Sigmoid colon (tissue), 6 donors: ENCODE measurements at regions not wholly inside any gene's neighbourhood (a gene's known extent, or its start where the extent isn't known, plus 50 kb on each side); places are given as distances from the start of the nearest gene placed in this dataset.

ENCODE experiments used
- DNase-seq: peaks from one replicate; pipeline ENCODE4 v3.0.0-alpha.2; 2019
- H3K27ac ChIP-seq, 4 donors: fragments of 200-600 bp; sonication (generic); one replicate each; pipeline ENCODE4 v1.5.1; 2016 to 2019; ENCODE audit warnings: mild to moderate bottlenecking in 1 of 4
- H3K27me3 ChIP-seq, 3 donors: fragments of 200-600 bp; sonication (generic); one replicate each; pipeline ENCODE4 v1.5.1; 2019; ENCODE audit warnings: mild to moderate bottlenecking in 1 of 3
- H3K36me3 ChIP-seq, 4 donors: fragments of 200-600 bp; sonication (generic); one replicate each; pipeline ENCODE4 v1.5.1; 2016 to 2019
- H3K4me1 ChIP-seq, 4 donors: fragments of 200-600 bp; sonication (generic); one replicate each; pipeline ENCODE4 v1.5.1; 2017 to 2019
- H3K4me3 ChIP-seq, 4 donors: fragments of 200-600 bp; sonication (generic); one replicate each; pipeline ENCODE4 v1.5.1; 2017 to 2019; ENCODE audit warnings: mild to moderate bottlenecking in 2 of 4, moderate library complexity in 1 of 4
- H3K9me3 ChIP-seq, 4 donors: fragments of 200-600 bp in 3 of 4; sonication (generic) in 3 of 4; one replicate each; pipeline versions ENCODE4 v1.5.1 to v1.6.1; 2013 to 2019
- EP300 ChIP-seq, 4 donors: sonication (generic); formaldehyde crosslinking; IDR thresholded peaks; one replicate each; pipeline ENCODE4 v1.6.1; 2017; ENCODE audit warnings: antibody characterized with exemption in 4 of 4
- POLR2A ChIP-seq, 2 donors: fragments of 450-650 bp; IDR thresholded peaks; one replicate each; pipeline ENCODE4 v1.6.1; 2016; ENCODE audit warnings: antibody characterized with exemption in 2 of 2, mild to moderate bottlenecking in 2 of 2, moderate library complexity in 2 of 2
- POLR2AphosphoS5 ChIP-seq, 4 donors: sonication (generic); formaldehyde crosslinking; IDR thresholded peaks; one replicate each; pipeline ENCODE4 v1.6.1; 2017; ENCODE audit warnings: antibody characterized with exemption in 4 of 4
- WGBS, 2 donors: extraction: QIAGEN DNeasy Blood & Tissue Kit; methylation state at CpG; one replicate each; pipeline ENCODE4 v1.1.7; 2013; 5-methylcytosine and 5-hydroxymethylcytosine counted together
- intact Hi-C: fragments of 100-400 bp; cut with DNase I; formaldehyde crosslinking; loops from one replicate; pipeline ENCODE4 v1.15.1; 2023
- TF ChIP-seq, protein P1 (sequence below), 4 experiments: fragments of 450-650 bp in 3 of 4; fragments of 200-600 bp in 1 of 4; IDR thresholded peaks; one replicate each; pipeline ENCODE4 v1.5.1; 2016 to 2019; ENCODE audit warnings: antibody characterized with exemption in 4 of 4, mild to moderate bottlenecking in 3 of 4, moderate library complexity in 2 of 4
- donor health status: healthy with polysubstance abuse.
- donor health status: healthy.

DNA sequence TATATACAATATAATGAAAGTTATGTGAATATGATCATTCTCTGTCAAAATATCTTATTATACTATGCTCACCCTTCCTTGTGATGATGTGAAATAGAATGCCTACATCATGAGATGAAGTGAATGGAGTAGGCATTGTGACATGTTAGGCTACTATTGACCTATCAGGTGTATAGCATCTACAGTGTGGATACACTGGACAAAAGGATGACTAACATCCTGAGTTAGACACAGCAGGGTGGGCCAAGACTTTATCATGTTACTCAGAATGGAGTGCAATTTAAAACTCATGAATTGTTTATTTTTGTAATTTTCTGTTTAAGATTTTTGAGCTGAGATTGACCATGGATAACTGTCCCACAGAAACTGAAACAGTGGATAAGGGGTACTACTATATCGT is 53.4 kb upstream of the NAV3 start:
- Histone ChIP-seq H3K36me3 (no peaks in the 10 kb centered on the region), H3K4me3 (no peak overlapping the region), H3K27me3 (no peaks in the 10 kb centered on the region), H3K9me3 (no peaks in the 10 kb centered on the region), H3K27ac (no peak overlapping the region), H3K4me1 (no peaks in the 10 kb centered on the region)
- 89 to 93% methylated on average over 1 of the region's 1 CpG for WGBS, 2 donors
- intact Hi-C loops: no loop called here
- DNase-seq: no peak
- TF ChIP-seq, protein P1, sequence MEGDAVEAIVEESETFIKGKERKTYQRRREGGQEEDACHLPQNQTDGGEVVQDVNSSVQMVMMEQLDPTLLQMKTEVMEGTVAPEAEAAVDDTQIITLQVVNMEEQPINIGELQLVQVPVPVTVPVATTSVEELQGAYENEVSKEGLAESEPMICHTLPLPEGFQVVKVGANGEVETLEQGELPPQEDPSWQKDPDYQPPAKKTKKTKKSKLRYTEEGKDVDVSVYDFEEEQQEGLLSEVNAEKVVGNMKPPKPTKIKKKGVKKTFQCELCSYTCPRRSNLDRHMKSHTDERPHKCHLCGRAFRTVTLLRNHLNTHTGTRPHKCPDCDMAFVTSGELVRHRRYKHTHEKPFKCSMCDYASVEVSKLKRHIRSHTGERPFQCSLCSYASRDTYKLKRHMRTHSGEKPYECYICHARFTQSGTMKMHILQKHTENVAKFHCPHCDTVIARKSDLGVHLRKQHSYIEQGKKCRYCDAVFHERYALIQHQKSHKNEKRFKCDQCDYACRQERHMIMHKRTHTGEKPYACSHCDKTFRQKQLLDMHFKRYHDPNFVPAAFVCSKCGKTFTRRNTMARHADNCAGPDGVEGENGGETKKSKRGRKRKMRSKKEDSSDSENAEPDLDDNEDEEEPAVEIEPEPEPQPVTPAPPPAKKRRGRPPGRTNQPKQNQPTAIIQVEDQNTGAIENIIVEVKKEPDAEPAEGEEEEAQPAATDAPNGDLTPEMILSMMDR (IDR thresholded peaks at IDR 0.05): no peak
- TF ChIP-seq POLR2A (IDR thresholded peaks at IDR 0.05): no peak
- no peak for TF ChIP-seq EP300 (IDR thresholded peaks at IDR 0.05)
- no peak for TF ChIP-seq POLR2AphosphoS5 (IDR thresholded peaks at IDR 0.05)

DNA sequence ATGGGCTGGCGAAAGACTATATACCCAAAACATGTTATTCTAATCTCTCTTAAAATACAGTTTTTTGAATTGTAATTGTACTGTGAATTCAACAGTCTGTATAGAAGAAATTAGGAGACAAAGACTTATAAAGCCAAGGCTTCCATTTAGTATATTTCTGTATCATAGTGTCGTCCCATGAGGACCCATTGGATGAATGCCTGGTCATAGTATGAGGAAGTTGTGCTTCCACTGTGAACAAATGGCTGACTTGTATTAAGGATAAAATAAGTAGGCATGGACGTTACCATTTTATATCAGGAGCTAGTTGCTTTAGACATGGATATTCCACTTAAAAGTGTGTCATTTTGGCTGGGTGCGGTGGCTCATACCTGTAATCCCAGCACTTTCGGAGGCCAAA is 55.9 kb upstream of the NAV3 start:
- no peak for DNase-seq
- H3K27ac ChIP-seq: no peak overlapping the region
- H3K9me3 ChIP-seq: no peaks in the 10 kb centered on the region
- 82 to 89% methylated on average over 5 of the region's 5 CpGs for WGBS, 2 donors
- H3K4me1 ChIP-seq: no peaks in the 10 kb centered on the region
- intact Hi-C loops: no loop called here
- TF ChIP-seq POLR2AphosphoS5 (IDR thresholded peaks at IDR 0.05) (no peak), EP300 (IDR thresholded peaks at IDR 0.05) (no peak), POLR2A (IDR thresholded peaks at IDR 0.05) (no peak)
- TF ChIP-seq, protein P1 (IDR thresholded peaks at IDR 0.05): no peak
- H3K36me3 ChIP-seq: no peaks in the 10 kb centered on the region
- no peak overlapping the region for H3K4me3 ChIP-seq
- H3K27me3 ChIP-seq: no peaks in the 10 kb centered on the region

DNA sequence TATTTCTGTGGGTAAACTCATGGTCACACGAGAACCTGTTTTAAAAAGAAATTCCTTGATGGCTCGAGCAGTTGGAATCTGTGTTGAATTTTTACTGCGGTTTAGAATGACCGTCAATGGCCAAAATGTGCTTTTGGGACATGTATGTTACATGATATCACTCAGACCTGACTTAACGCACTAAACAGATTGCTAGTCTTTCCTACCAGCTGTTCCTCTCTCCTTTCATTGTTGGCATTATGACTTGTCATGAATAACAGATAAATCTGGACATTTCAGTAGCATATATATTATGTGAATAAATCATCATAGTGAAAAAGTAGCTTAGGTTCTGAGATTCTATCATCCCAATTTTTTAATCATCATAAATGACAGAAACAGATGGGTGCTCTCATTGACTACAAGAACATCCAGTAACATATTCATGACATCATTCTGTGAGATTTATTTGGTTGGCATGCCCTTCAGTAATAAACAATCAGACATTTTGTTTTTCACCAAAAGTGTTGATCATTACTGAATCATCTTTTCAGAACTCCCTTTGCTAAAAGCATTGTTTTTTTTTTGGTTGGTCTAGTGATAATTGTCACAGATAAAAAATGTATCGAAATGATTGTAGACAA is 57.9 kb upstream of the NAV3 start:
- Histone ChIP-seq H3K4me1 (no peaks in the 10 kb centered on the region), H3K27ac (no peak overlapping the region), H3K4me3 (no peak overlapping the region), H3K9me3 (peaks cover 0 to under 1% (median 0%) of the 10 kb centered on the region in 4 donors), H3K36me3 (no peaks in the 10 kb centered on the region), H3K27me3 (no peaks in the 10 kb centered on the region)
- intact Hi-C loops: no loop called here
- 83 to 88% methylated on average over 6 of the region's 6 CpGs for WGBS, 2 donors
- TF ChIP-seq, protein P1 (IDR thresholded peaks at IDR 0.05): no peak
- TF ChIP-seq EP300 (IDR thresholded peaks at IDR 0.05) (no peak), POLR2A (IDR thresholded peaks at IDR 0.05) (no peak), POLR2AphosphoS5 (IDR thresholded peaks at IDR 0.05) (no peak)
- no peak for DNase-seq

DNA sequence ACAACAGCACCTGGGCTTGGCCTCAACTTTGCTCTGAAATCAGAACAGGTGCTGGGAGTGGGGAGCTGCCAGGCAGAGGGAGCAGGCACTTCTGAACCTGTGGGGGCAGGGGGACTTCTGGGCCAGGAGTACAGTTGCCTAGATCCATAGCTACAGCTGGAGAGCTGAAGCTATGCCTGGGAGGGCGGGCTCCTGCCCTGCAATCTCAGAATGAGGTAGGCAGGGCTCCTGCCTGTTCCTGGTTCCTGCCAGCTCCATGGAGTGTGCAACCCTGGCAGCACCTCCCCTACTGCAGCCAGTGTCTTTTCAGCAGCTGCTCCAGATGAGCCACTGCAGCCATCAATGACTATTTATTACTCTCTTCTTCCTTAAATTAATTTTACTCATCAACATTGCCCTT is 62.1 kb upstream of the NAV3 start:
- Histone ChIP-seq H3K36me3 (no peaks in the 10 kb centered on the region), H3K9me3 (peaks cover 0 to 2% (median 0%) of the 10 kb centered on the region in 4 donors), H3K4me1 (no peaks in the 10 kb centered on the region), H3K27me3 (no peaks in the 10 kb centered on the region), H3K4me3 (no peak overlapping the region), H3K27ac (no peak overlapping the region)
- intact Hi-C loops: no loop called here
- no peak for TF ChIP-seq POLR2A (IDR thresholded peaks at IDR 0.05)
- no peak for TF ChIP-seq POLR2AphosphoS5 (IDR thresholded peaks at IDR 0.05)
- TF ChIP-seq, protein P1 (IDR thresholded peaks at IDR 0.05): no peak
- no peak for TF ChIP-seq EP300 (IDR thresholded peaks at IDR 0.05)
- no peak for DNase-seq
- WGBS, 2 donors: 20 to 79% methylated on average over 1 of the region's 1 CpG
